ENCODE measurements at regions not wholly inside any gene's neighbourhood (a gene's known extent, or its start where the extent isn't known, plus 50 kb on each side); places are given as distances from the start of the nearest gene placed in this dataset.

- Histone ChIP-seq H3K36me3 (ENCODE audit: control insufficient read depth in 4 of 4, insufficient read depth in 3 of 4, low read depth in 1 of 4, low read length in 3 of 4) (no peaks in the 10 kb centered on the region), H3K9ac (ENCODE audit: low read depth in 1 of 2, low read length in 2 of 2) (no peak overlapping the region), H3K4me1 (ENCODE audit: control insufficient read depth in 4 of 4, insufficient read depth in 4 of 4, low read length in 3 of 4) (no peaks in the 10 kb centered on the region), H3K9me3 (ENCODE audit: control insufficient read depth in 4 of 4, low read length in 3 of 4) (no peaks in the 10 kb centered on the region), H3K27me3 (ENCODE audit: control insufficient read depth in 4 of 4, insufficient read depth in 4 of 4, low read length in 3 of 4) (no peaks in the 10 kb centered on the region), H3K27ac (ENCODE audit: low read depth in 1 of 2, low read length in 2 of 2) (no peak overlapping the region), H3K4me3 (ENCODE audit: low read depth in 1 of 3, low read length in 3 of 3) (no peak overlapping the region)
- 78% methylated on average over 7 of the region's 7 CpGs for WGBS
- no peak for TF ChIP-seq EGR1 (IDR thresholded peaks at IDR 0.05; ENCODE audit: low read depth in 2 of 2)
- DNase-seq (ENCODE audit: low spot score), result no peak
These were observed 768.4 kb upstream of the ADGRL2 start for GRCh38 chr1:81032374-81032773.

- DNase-seq (ENCODE audit: low spot score), result no peak
- Histone ChIP-seq H3K27me3 (ENCODE audit: control insufficient read depth in 4 of 4, insufficient read depth in 4 of 4, low read length in 3 of 4) (no peaks in the 10 kb centered on the region), H3K36me3 (ENCODE audit: control insufficient read depth in 4 of 4, insufficient read depth in 3 of 4, low read depth in 1 of 4, low read length in 3 of 4) (no peaks in the 10 kb centered on the region), H3K4me3 (ENCODE audit: low read depth in 1 of 3, low read length in 3 of 3) (no peak overlapping the region), H3K9me3 (ENCODE audit: control insufficient read depth in 4 of 4, low read length in 3 of 4) (no peaks in the 10 kb centered on the region), H3K9ac (ENCODE audit: low read depth in 1 of 2, low read length in 2 of 2) (no peak overlapping the region), H3K27ac (ENCODE audit: low read depth in 1 of 2, low read length in 2 of 2) (no peak overlapping the region), H3K4me1 (ENCODE audit: control insufficient read depth in 4 of 4, insufficient read depth in 4 of 4, low read length in 3 of 4) (no peaks in the 10 kb centered on the region)
- TF ChIP-seq ZBTB33 (IDR thresholded peaks at IDR 0.05) (no peak), FOXA1 (IDR thresholded peaks at IDR 0.05) (no peak), NR2F2 (IDR thresholded peaks at IDR 0.05) (no peak), MAX (IDR thresholded peaks at IDR 0.05) (no peak), GABPA (IDR thresholded peaks at IDR 0.05 in 1 of 2, conservative IDR thresholded peaks at IDR 0.05 in 1 of 2) (no peak), EGR1 (IDR thresholded peaks at IDR 0.05; ENCODE audit: low read depth in 2 of 2) (no peak), REST (IDR thresholded peaks at IDR 0.05) (no peak)
- 85% methylated on average over 3 of the region's 3 CpGs for WGBS
These were observed 770.3 kb upstream of the ADGRL2 start for GRCh38 chr1:81030441-81030840.

GRCh38 chr1:81029266-81029665 lies 771.5 kb upstream of the ADGRL2 start:
- Histone ChIP-seq H3K27ac (ENCODE audit: low read depth in 1 of 2, low read length in 2 of 2) (no peak overlapping the region), H3K9me3 (ENCODE audit: control insufficient read depth in 4 of 4, low read length in 3 of 4) (no peaks in the 10 kb centered on the region), H3K4me3 (ENCODE audit: low read depth in 1 of 3, low read length in 3 of 3) (no peak overlapping the region), H3K27me3 (ENCODE audit: control insufficient read depth in 4 of 4, insufficient read depth in 4 of 4, low read length in 3 of 4) (no peaks in the 10 kb centered on the region), H3K4me1 (ENCODE audit: control insufficient read depth in 4 of 4, insufficient read depth in 4 of 4, low read length in 3 of 4) (no peaks in the 10 kb centered on the region), H3K36me3 (ENCODE audit: control insufficient read depth in 4 of 4, insufficient read depth in 3 of 4, low read depth in 1 of 4, low read length in 3 of 4) (no peaks in the 10 kb centered on the region), H3K9ac (ENCODE audit: low read depth in 1 of 2, low read length in 2 of 2) (no peak overlapping the region)
- 84% methylated on average over 1 of the region's 1 CpG for WGBS
- no peak for DNase-seq (ENCODE audit: low spot score)
- TF ChIP-seq ZBTB33 (IDR thresholded peaks at IDR 0.05), result no peak
- no peak for TF ChIP-seq ATF3 (IDR thresholded peaks at IDR 0.05)
- TF ChIP-seq RXRA (IDR thresholded peaks at IDR 0.05), result no peak
- TF ChIP-seq TAF1 (conservative IDR thresholded peaks at IDR 0.05), result no peak
- no peak for TF ChIP-seq FOXA2 (IDR thresholded peaks at IDR 0.05)
- no peak for TF ChIP-seq REST (IDR thresholded peaks at IDR 0.05)
- no peak for TF ChIP-seq NR2F2 (IDR thresholded peaks at IDR 0.05)
- TF ChIP-seq CTCF (IDR thresholded peaks at IDR 0.05; ENCODE audit: low read depth, low read length, missing input control), result no peak
- no peak for TF ChIP-seq JUND (IDR thresholded peaks at IDR 0.05)
- TF ChIP-seq FOXA1 (IDR thresholded peaks at IDR 0.05), result no peak

All from liver (tissue), 8 donors.